Loucy (cell line): ENCODE measurements at regions not wholly inside any gene's neighbourhood (a gene's known extent, or its start where the extent isn't known, plus 50 kb on each side); places are given as distances from the start of the nearest gene placed in this dataset.
"Not testable (repeated sequence)": the region's sequence is repeated elsewhere in the genome, so short reads cannot be mapped to it uniquely, and the experiment has no call there.

Experiments used
- EZH2phosphoT487 ChIP-seq: fragments of 200-600 bp; IDR thresholded peaks from 2 replicates; pipeline ENCODE4 v1.6.1; 2018; ENCODE audit warnings: antibody characterized with exemption, mild to moderate bottlenecking, moderate library complexity, borderline replicate concordance
- TF ChIP-seq, protein P1 (sequence below): fragments of 200-600 bp; sonication (generic); conservative IDR thresholded peaks from 2 replicates; pipeline ENCODE4 v1.5.1; 2014; ENCODE audit warnings: mild to moderate bottlenecking, antibody characterized with exemption, low read length

DNA sequence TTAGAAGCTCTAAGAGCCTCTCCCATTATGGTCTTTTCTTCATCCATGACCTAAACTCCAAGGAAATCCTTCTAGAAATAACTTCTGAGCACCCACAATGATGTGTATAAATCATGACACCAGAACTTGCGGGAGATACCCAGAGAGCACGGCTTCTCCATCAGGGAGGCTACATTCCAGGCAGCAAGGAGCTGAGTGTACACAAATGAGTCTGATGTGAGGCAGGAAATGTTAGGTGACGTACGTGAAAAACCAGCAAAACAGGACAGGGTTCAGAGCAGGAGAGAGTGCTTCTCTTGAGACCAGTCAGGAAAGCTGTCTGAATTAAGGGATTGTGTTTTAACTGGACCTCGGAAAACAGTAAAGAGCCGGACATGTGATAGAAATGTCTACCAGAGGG, 58.1 kb upstream of the MRPS9 start:
- TF ChIP-seq, protein P1, sequence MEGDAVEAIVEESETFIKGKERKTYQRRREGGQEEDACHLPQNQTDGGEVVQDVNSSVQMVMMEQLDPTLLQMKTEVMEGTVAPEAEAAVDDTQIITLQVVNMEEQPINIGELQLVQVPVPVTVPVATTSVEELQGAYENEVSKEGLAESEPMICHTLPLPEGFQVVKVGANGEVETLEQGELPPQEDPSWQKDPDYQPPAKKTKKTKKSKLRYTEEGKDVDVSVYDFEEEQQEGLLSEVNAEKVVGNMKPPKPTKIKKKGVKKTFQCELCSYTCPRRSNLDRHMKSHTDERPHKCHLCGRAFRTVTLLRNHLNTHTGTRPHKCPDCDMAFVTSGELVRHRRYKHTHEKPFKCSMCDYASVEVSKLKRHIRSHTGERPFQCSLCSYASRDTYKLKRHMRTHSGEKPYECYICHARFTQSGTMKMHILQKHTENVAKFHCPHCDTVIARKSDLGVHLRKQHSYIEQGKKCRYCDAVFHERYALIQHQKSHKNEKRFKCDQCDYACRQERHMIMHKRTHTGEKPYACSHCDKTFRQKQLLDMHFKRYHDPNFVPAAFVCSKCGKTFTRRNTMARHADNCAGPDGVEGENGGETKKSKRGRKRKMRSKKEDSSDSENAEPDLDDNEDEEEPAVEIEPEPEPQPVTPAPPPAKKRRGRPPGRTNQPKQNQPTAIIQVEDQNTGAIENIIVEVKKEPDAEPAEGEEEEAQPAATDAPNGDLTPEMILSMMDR, result not testable (repeated sequence)
- not testable (repeated sequence) for TF ChIP-seq EZH2phosphoT487
